Natural killer cell (primary cell): ENCODE measurements at regions not wholly inside any gene's neighbourhood (a gene's known extent, or its start where the extent isn't known, plus 50 kb on each side); places are given as distances from the start of the nearest gene placed in this dataset.

Experiments used
- ATAC-seq, 3 donors: fragments of 150-1000 bp in 2 of 3; fragments of 200-7000 bp in 1 of 3; cut with Tn5 transposase; 1 replicate in 1 of 3; 2 replicates in 2 of 3; pipeline ENCODE4 v1.10.0; 2021; ENCODE audit warnings: mild to moderate bottlenecking in 2 of 3, moderate library complexity in 2 of 3
- DNase-seq, 2 donors: peaks; one replicate each; pipeline versions ENCODE4 v3.0.0 to v3.0.0-alpha.2; 2013 to 2021; ENCODE audit warnings: mixed read lengths in 1 of 2
- H3K27ac ChIP-seq: one replicate; pipeline ENCODE4 v1.5.1; 2013; ENCODE audit warnings: mild to moderate bottlenecking, low read length
- H3K27me3 ChIP-seq: one replicate; pipeline ENCODE4 v1.6.1; 2013; ENCODE audit warnings: low read length; ENCODE audit not compliant: control insufficient read depth, insufficient read depth
- H3K36me3 ChIP-seq: one replicate; pipeline ENCODE4 v1.6.1; 2013; ENCODE audit warnings: low read length; ENCODE audit not compliant: control insufficient read depth, insufficient read depth
- H3K4me1 ChIP-seq: one replicate; pipeline ENCODE4 v1.6.1; 2013; ENCODE audit warnings: low read length; ENCODE audit not compliant: control insufficient read depth, insufficient read depth
- H3K4me3 ChIP-seq: one replicate; pipeline ENCODE4 v1.5.1; 2013; ENCODE audit warnings: low read length
- H3K9me3 ChIP-seq: one replicate; pipeline ENCODE4 v1.6.1; 2013; ENCODE audit warnings: low read length; ENCODE audit not compliant: control insufficient read depth, insufficient read depth
- H3K27ac Mint-ChIP-seq, 2 donors: one replicate each; pipeline ENCODE4 v1.8.0; 2022; ENCODE audit warnings: mild to moderate bottlenecking in 2 of 2, mixed read lengths in 2 of 2, moderate library complexity in 1 of 2
- H3K27me3 Mint-ChIP-seq, 2 donors: one replicate each; pipeline ENCODE4 v1.8.0; 2022; ENCODE audit warnings: low read depth in 2 of 2, mixed read lengths in 2 of 2
- H3K36me3 Mint-ChIP-seq: one replicate; pipeline ENCODE4 v1.8.0; 2022; ENCODE audit warnings: mixed read lengths
- H3K4me1 Mint-ChIP-seq, 2 donors: one replicate each; pipeline ENCODE4 v1.8.0; 2022; ENCODE audit warnings: mixed read lengths in 2 of 2
- H3K4me3 Mint-ChIP-seq: one replicate; pipeline ENCODE4 v1.8.0; 2022; ENCODE audit warnings: mild to moderate bottlenecking, moderate library complexity, mixed read lengths
- H3K9me3 Mint-ChIP-seq, 2 donors: one replicate each; pipeline ENCODE4 v1.8.0; 2022; ENCODE audit warnings: mixed read lengths in 2 of 2
- CTCF ChIP-seq: fragments of 200-600 bp; IDR thresholded peaks from one replicate; pipeline ENCODE4 v1.8.0; 2022; ENCODE audit warnings: antibody characterized with exemption
- WGBS: methylation state at CpG from one replicate; pipeline ENCODE4 v1.1.7; 2013; ENCODE audit warnings: missing lambda C conversion rate; ENCODE audit not compliant: insufficient coverage; 5-methylcytosine and 5-hydroxymethylcytosine counted together
- intact Hi-C: fragments of 100-400 bp; cut with micrococcal nuclease; formaldehyde crosslinking; loops from one replicate; pipeline ENCODE4 v1.14.2; 2022

GRCh38 chr4:138408758-138409157, 166.6 kb upstream of the SLC7A11 start:
- TF ChIP-seq CTCF: no peak
- Mint-ChIP-seq H3K4me1 (no peaks in the 10 kb centered on the region), H3K27ac (no peak overlapping the region), H3K27me3 (no peaks in the 10 kb centered on the region), H3K9me3 (peaks cover 0 to 2% of the 10 kb centered on the region in 2 donors), H3K36me3 (no peaks in the 10 kb centered on the region), H3K4me3 (no peak overlapping the region)
- WGBS: 75% methylated on average over 2 of the region's 2 CpGs
- DNase-seq (no peak), ATAC-seq (no peak)
- Histone ChIP-seq H3K27ac (no peak overlapping the region), H3K4me3 (no peak overlapping the region), H3K9me3 (no peaks in the 10 kb centered on the region), H3K36me3 (no peaks in the 10 kb centered on the region), H3K4me1 (peaks cover 3% of the 10 kb centered on the region), H3K27me3 (no peaks in the 10 kb centered on the region)
- intact Hi-C loops: no loop called here

GRCh38 chr4:138407329-138407728, 165.2 kb upstream of the SLC7A11 start:
- Mint-ChIP-seq H3K27me3 (no peaks in the 10 kb centered on the region), H3K4me1 (no peaks in the 10 kb centered on the region), H3K9me3 (peaks cover 0 to 2% of the 10 kb centered on the region in 2 donors), H3K36me3 (no peaks in the 10 kb centered on the region), H3K27ac (no peak overlapping the region), H3K4me3 (no peak overlapping the region)
- no peaks in the 10 kb centered on the region for H3K9me3 ChIP-seq
- DNase-seq (no peak), ATAC-seq (no peak)
- peaks cover 3% of the 10 kb centered on the region for H3K4me1 ChIP-seq
- no peak overlapping the region for H3K27ac ChIP-seq
- H3K4me3 ChIP-seq: no peak overlapping the region
- 82% methylated on average over 3 of the region's 3 CpGs for WGBS
- intact Hi-C loops: no loop called here
- no peaks in the 10 kb centered on the region for H3K27me3 ChIP-seq
- no peaks in the 10 kb centered on the region for H3K36me3 ChIP-seq
- no peak for TF ChIP-seq CTCF

- Histone ChIP-seq H3K27me3 (no peaks in the 10 kb centered on the region), H3K27ac (no peak overlapping the region)
- ATAC-seq: no peak
Measured at GRCh38 chr4:138406876-138407275, 164.7 kb upstream of the SLC7A11 start.

More at GRCh38 chr4:138406876-138407275, 164.7 kb upstream of the SLC7A11 start:
- DNase-seq: no peak
- TF ChIP-seq CTCF: no peak
- no peaks in the 10 kb centered on the region for H3K36me3 ChIP-seq
- Mint-ChIP-seq H3K9me3 (peaks cover 0 to 2% of the 10 kb centered on the region in 2 donors), H3K4me1 (no peaks in the 10 kb centered on the region), H3K36me3 (no peaks in the 10 kb centered on the region), H3K4me3 (no peak overlapping the region), H3K27me3 (no peaks in the 10 kb centered on the region), H3K27ac (no peak overlapping the region)
- H3K9me3 ChIP-seq: no peaks in the 10 kb centered on the region
- no peak overlapping the region for H3K4me3 ChIP-seq
- H3K4me1 ChIP-seq: peaks cover 3% of the 10 kb centered on the region
- intact Hi-C loops: no loop called here
- WGBS: no CpG with 5 or more reads among the region's 1 CpG
